ENCODE measurements at regions not wholly inside any gene's neighbourhood (a gene's known extent, or its start where the extent isn't known, plus 50 kb on each side); places are given as distances from the start of the nearest gene placed in this dataset.

DNA sequence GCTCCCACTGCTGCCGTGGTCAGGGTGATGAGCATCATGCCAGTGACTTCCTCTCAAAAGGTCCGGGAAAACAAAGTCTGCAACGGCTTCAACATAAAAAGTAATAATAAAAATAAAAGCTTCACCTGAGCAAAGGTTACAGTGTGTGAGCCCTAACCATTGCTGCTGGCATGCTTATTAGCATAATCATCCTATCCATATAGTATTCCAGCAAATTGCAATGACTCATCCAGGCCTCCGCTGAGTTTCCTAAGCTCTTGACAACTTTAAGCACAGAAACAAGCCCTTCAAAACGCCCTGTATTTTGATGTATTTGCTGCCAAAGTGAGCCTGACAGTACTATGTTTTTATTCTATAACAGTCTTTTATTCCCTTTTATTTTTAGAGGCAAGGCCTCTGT, 100.5 kb downstream of the AASDH start:
- DNase-seq: no peak

DNA sequence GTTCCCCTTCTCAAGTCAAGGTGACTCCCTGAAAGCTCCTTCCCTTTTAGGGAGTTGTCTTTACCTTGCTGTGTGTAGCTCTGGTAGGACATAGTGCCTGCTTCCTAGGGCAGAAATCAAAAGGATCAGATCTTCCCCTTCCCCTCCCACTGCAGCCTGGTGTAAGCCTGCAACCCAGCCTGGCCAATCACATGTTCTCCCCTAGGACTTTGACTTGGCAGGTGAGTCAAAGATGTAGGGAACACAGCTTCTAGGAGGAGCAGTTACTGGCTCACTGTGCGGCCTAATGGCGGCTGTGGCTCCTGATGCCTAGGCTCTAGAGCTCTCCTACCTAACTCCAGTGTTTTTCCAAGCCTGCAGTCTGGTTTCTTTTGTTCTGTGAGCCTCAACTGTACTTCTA, 103.9 kb downstream of the AASDH start:
- no peak for DNase-seq

DNA sequence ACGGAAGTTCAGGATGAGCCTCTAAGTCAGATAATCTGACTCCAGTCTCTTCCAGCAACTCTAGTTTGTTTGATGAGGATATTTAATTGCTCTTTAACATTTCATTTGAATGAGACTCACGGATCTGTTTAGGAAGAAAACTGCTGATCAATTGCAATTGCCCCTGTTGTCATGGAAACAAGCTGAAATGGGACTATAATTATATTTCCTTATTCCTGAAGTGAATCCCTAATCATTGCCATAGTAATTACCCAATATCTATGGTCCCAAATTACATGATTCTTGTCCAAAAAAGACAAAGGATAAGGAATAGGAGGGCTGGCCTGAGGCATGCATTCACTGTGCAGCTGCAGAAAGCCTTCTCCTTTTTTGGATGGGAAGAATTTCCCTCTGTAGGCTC, 105.3 kb downstream of the AASDH start:
- DNase-seq: no peak

DNA sequence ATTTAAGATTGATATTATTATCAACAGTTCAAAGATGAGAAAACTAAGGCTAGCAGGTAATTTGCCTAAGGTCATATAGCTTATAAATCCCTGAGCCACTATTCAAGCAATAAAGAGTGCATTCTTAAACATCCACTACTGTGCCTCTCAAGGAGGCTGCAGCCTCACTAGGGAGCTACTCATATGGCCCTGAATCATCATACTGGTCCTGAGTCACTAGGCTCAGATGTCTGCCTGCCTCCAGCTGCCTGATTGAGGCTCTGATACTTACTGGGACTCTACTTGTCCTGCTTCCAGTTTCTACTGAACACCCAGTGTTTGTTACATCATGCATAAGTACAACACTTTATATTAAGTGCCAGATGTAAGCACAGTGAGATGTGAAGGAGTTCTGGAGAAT, 110.7 kb downstream of the AASDH start:
- no peak for DNase-seq

DNA sequence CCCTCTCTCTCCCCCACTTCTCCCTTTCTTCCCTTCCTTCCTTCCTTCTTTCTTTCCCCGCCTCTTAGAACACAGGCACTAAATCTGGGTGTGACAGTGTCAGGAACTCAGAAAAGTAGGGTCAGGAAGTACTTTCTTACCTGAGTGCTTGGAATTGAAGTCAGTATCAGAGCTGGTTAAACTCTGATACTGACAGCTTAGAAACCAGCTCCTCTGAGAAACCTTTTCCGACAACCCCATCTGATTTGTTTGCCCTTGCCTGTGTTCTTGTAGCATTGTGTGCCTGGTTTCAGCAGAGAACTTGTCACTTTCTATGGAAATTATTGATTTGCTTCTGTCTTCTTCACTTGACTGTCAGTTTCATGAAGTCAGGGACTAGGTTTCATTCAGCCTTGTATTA, 113.9 kb downstream of the AASDH start:
- no peak for DNase-seq

DNA sequence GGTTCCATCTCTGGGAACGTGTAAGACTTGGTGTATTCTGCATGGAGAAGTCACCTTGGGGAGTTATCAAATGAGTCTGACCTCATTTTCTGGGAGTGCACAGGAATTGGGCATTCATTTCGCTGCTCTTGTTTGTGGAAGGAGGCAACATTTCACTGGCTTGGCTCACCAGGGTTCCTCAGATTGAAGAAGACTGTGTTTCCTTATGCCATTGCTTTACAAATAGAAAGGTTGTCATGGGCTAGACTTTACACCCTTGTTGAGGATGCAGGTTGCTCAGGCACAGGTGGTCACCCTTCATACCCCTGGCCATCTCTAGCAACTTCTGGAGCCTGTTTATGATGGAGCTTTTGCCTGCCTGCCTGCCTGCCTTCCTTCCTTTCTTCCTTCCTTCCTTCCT, 114.4 kb downstream of the AASDH start:
- DNase-seq: no peak

DNA sequence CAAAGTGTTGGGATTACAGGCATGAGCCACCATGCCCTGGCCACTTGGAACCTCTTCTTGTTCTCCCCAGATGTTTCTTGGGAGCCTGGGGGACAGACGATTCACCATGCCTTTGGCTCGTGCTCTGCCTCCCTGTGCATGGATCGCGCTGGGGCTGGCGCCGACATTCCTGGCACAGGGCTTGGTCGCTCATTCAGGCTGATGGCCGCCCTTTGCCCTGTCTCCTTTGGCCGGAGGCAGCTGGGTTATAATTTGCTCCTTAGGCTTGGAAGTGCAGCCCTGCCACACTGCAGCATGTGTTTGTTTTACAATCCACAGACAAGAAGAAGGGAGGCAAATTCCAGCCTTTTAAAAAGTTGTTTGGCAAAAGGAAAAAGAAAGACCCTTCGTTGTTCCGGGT, 115.3 kb downstream of the AASDH start:
- DNase-seq: no peak

DNA sequence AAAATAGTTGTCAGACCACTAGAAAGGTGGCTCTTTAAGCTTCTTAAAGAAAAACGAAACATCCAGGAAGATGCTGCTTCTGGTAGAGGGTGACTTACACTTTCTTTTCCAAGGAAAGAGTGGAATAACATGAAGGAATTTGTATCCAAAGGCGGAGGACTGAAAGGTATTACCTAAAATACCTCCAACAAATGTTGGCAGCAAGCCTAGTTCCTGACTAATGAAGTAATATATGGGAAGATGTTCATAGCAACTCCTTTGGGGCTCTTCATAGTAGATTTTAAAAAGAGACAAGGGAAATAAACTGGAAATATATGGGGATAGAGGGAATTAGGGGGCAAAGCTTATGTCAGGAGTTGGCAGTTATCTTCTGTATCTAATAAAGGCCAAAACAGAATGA, 116.2 kb downstream of the AASDH start:
- DNase-seq: no peak

DNA sequence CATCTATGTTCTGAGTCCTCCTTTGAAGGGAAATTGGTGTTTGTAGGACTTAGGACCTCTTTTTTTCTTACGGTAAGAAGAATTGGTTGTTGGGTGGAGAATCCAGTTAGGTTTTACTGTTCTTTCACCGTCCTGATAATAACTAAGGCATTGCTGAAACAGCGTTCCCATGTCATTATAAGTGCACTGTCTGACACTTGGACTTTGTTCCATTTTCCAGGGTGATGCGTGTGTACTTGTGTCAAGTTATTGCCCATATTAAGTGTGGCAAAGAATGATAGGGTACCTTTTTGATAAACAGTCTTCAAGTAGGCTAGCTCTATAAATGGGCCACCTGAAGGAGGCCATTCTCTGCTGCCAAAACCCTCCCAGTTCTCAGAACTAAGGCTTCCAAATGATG, 119.7 kb downstream of the AASDH start:
- DNase-seq: no peak

DNA sequence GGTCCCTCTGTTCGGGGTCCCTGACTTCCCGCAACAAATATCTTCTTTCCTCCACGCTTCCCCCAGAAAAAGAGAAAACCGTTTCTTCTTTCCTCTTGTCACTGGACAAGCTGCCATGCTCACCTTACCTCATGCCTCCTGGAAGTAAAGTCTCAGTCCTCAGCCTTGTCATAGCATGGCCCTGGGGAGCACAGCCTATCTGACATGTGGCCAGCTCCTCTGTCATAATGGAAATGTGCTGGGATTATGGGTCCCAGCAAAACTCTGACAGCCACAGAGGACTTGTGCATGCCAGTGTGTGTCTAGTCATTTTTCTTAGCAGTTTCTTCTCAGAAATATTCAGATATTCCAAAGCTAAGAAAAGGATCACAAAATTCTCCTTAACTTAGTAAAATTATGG, 122.4 kb downstream of the AASDH start:
- DNase-seq: no peak

DNA sequence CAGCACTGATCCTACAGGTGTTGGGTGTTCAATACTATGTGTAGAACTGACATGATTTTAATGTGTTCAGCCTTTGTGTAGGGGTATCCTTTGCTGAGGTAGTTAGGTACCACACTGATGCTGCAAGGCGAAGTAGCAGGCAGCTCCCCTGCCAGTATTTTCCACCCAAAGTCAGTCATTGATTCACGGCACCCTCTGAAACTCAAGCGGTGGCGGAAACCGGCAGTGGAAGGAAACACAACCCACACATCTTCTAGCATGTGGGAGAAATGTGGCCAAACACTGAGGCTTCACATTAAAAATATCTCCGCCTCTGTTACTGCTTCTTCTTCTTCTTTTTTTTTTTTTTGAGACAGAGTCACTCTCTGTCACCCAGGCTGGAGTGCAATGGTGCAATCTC, 126.3 kb downstream of the AASDH start:
- no peak for DNase-seq

DNA sequence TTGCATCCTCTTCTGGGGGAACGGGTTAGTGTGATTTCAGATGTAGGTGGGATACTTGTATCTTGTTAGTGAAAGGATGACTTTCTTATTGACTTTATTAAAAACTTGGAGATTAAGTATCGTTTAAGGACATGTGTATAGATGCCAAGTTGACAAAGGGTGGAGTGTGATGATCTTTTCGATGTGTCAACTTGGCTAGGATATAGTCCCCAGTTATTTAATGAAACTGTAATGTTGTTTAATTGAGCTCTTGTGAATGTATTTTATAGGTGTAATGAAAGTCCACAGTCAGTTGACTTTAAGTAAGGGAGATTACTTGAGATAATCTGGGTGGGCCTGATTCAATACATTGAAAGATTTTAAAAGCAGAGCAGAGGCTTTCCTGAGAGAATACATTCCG, 127.0 kb downstream of the AASDH start:
- no peak for DNase-seq

DNA sequence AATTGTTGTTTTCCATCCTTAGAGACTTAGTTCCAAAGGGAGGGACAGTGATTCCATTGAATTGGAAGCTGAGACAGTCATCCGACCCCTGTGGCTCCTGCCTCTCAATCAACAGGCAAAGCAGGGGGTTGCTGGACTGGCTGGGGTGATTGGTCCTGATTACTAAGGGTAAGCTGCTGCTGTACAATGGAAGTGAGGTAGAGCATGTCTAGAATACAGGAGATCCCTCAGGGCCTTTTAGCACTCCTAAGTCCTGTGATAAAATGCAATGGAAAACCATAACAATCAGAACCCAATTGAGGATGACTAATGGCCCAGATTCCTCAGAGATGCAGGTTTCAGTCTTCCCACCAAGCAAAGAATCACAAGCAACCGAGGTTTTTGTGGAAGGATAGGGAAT, 127.6 kb downstream of the AASDH start:
- no peak for DNase-seq

DNA sequence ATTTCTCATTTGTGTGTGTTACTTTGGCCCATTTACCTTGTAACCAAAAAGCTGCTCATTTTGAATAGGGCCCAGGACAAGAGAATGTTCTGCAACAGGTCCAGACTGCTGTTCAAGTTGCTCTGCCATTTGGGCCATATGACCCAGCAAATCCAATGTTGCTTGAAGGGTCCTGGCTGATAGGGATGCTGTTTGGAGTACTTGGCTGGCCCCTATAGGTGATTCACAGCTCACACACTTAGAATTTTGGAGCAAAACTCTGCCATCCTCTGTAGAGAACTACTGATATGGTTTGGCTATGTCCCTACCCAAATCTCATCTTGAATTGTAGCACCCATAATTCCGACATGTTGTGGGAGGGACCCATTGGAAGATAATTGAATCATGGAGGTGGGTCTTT, 131.5 kb downstream of the AASDH start:
- DNase-seq: no peak

DNA sequence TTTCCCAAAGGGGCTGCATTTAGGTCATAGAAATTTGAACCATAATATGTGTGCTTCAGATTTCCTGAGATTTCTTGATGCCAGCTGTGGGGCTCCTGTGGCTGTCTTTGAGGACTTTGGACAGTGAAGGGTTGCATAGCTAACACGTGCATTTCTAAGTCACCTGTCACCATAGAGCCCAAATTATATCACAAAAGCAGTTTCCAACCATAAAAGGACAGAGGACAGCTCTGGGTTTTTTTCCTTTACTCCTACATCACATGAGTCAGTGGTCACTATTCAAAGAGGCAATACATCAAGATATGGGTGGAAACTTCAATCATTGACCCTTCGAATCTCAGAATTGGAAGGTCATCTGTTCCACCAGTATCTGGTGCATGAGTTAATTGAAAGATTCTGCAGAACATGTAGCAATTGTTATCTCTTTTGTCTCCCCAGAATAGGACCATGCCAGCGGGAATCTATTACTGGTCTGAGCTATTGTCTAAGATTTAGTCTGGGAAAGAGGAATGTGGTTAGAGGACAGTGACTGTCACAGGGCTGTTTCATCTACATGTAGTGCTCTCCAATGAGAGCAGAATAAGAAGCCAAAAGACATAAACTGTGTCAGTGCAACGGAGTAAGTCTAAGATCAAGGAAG, 133.5 kb downstream of the AASDH start:
- DNase-seq: no peak

DNA sequence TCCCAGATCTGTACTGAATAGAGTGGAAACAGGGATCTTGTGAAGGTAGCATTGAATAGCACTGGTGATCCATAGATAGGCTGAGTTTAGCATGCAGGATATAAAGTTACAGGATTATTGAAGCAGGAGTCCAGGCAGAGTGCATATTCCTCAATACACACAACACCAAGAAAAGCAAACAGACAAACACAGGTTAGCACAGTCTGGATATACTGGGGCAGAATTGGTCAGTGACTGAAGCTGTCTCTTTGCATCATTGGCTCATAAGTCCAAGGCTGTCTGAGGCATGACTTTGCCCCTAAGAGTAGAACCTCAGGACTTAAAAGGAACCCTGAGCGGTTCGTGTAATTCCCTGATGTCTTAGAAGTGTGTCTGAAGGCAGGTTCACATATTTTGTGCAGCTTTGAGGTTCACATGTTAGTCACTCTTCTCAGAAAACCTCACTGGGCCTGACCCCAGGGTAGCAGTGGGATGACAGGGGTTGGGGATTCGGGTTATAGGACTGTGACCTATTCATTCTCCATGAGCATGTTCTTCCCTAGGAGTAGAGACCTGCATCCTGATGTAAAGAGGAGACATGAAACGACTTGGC, 134.6 kb downstream of the AASDH start:
- no peak for DNase-seq

DNA sequence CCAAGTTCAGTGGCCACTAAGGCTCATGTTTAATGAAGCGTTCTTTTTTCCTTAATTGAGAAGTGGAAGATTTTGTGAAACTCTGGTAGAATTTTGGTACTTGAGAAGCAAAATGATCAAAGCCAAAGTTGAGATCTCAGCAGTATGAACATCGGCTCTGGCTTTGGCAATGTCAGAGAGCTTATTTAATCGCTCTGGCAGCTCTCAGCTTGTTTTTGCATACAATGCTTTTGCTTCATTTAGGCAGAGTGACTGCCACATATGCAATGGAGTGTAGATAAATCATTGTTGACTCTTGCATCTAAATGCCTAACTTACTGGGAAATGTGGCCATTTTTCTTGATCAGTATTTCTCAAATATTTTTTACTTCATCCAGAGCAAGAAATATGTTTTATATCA, 135.7 kb downstream of the AASDH start:
- DNase-seq: no peak

DNA sequence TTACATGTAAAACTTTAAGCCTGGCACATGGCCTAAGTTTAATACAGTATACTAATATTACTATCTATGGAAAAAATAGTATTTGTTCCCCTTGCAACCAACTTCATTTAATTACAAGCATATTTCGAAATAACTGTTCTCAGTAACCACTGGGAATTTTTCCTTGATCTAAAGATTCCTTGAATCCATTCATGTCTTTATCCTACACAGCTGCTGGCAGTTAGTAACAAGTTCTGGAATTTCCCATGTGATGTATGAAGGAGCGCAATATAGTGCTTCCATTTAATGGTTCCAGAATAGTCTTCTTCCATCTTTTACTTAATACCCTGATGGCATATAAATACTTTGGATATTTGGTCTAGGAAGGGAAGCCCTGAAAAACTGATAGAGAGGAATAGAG, 136.5 kb downstream of the AASDH start:
- no peak for DNase-seq

DNA sequence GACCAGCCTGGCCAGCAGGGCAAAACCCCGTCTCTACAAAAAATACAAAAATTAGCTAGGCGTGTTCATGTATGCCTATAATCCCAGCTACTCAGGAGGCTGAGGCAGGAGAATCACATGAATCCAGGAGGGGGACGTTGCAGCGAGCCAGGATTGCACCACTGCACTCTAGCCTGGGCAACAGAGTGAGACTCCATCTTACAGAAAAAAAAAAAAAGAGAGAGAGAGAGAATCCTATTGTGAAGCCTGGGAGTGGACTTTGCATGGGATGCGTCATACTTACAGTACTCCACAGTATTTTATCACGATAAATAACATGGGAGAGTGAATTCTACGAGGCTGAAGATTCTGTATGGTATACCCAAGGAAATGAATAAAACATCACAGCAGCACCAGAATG, 139.6 kb downstream of the AASDH start:
- DNase-seq: no peak

DNA sequence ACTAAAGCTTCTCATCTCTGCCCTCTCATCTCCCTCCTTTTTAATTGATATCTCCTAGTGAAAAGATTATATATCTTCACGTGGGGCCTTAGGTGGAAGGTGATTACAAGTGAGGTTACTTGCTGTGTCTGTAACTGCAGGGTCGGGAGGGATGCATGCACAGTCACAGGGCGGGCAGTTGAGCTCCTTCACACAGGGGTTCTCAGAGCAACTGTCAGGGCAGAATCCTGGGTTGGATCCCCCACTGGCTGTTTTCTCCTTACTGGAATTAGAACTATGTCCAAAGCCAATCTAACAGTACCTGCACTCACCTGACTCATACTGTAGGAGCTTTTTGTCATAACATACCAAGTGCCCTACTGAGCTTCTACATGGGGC, 141.1 kb downstream of the AASDH start:
- DNase-seq: no peak

DNA sequence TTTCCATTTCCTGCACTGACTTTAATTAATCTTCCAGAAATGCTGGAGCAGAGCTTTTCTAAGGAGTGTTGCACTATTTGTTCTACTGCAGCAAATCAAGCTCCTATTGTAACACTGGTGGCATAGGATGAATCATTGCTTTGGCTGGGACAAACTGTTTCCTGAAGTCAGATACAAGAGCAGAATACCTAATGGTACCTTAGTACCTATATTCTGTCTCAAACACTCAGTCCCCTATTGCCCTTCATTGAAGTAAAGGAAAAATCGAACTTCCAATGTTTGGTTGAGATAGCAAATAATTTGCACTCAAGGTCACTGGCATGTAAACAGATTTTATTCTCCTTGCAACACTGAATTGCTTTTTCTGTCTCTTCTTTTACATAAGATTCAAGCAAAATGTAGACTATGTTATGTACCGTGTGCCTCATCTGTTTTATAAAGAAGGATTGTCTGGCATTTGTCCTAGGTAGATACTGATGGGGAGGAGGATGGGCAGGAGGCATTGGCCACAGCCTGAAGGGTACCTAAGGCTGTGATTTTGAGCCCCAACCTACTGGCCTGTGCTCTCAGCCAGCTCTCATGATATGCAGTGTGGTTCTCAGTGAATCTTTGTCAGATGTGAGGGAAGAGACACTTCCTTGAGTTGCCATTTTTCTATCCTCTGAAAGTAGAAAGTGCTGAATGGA, 141.6 kb downstream of the AASDH start:
- no peak for DNase-seq

DNA sequence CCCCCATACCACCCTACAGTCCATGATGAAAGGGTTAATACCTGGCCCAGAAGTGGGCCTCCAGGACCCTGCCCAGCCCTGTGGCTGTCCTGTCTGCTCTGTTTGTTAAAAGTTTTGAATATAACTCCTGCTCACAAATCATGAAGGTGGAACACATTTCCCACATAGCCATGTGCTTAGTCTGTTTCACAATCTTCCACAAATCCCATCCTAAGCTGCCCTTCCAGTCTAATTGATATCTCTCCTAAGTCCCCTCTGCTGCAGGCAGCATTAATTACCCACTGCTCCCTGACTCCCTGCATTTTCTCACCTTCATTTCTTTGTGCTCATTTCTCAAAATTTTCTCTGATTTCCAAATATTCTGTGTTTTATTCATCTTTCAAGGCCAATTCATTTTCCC, 142.6 kb downstream of the AASDH start:
- DNase-seq: no peak

DNA sequence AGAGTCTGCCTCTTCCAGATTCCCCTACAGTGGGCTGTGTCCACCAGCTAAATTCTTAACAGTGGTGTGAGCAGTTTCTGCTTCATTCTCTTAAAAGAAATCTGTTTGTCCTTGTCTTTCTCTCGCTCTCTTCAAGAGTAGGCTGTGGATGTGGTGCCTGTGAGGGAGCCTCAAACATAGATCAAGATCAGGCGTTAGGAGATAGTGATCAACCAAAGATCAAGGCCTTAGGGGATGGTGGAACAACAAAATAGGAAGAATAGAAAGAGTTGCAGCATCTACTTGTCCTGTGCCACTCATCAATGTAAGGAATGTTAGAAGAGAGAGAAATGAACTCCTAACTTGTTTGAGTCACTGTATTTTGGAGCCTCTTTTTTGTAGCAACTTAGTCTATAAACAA, 144.2 kb downstream of the AASDH start:
- DNase-seq: no peak

DNA sequence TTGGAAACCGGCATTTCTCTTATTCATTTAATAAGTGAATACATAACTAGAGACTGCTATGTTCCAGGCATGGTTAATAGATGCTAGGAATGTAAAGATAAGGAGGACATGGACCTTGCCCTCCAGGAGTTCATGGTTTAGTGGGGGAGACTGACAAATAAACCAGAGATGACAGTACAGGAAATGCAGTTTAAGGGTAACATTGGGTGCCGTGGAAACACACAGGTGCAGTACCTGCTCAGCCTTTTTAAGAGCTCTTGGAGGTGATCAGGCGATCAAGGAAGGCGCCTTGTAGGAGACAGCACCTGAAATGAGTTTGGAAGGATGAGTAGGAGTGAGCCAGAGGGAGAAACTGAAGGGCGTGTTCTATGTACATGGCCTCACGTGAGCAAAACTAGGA, 145.8 kb downstream of the AASDH start:
- DNase-seq: no peak

Data from CD4-positive, alpha-beta T cell treated with Interleukin-21 for 1 hour (primary cell).